Hematopoietic multipotent progenitor cell treated with erythropoietin and hydrocortisone succinate and interleukin-3 and kit ligand, for 17 days (in vitro differentiated cells): ENCODE measurements at regions not wholly inside any gene's neighbourhood (a gene's known extent, or its start where the extent isn't known, plus 50 kb on each side); places are given as distances from the start of the nearest gene placed in this dataset.

Source experiments
- DNase-seq: peaks from one replicate; pipeline ENCODE4 v3.0.0-alpha.2; 2015; ENCODE audit warnings: low spot score

DNA sequence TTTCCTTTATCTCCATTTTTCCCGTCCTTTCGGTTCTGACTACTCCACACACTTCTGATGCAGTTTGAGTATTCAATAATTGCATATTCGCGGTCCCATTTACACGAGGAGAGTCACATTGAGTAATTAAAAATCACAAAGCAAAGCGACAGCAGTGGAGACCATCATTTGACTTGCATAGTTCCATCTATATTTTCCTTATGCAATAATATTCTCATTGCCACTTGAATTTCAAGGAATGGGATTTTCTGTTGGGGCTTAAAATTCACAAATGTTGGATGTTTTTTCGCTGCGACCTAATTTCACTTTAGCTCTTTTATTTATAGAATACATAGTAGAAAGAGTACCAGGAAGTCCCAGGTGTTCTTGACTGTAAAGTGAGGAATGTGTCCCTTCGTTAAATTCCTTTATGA lies 186.8 kb downstream of the ZEB2 start:
- DNase-seq, result no peak

DNA sequence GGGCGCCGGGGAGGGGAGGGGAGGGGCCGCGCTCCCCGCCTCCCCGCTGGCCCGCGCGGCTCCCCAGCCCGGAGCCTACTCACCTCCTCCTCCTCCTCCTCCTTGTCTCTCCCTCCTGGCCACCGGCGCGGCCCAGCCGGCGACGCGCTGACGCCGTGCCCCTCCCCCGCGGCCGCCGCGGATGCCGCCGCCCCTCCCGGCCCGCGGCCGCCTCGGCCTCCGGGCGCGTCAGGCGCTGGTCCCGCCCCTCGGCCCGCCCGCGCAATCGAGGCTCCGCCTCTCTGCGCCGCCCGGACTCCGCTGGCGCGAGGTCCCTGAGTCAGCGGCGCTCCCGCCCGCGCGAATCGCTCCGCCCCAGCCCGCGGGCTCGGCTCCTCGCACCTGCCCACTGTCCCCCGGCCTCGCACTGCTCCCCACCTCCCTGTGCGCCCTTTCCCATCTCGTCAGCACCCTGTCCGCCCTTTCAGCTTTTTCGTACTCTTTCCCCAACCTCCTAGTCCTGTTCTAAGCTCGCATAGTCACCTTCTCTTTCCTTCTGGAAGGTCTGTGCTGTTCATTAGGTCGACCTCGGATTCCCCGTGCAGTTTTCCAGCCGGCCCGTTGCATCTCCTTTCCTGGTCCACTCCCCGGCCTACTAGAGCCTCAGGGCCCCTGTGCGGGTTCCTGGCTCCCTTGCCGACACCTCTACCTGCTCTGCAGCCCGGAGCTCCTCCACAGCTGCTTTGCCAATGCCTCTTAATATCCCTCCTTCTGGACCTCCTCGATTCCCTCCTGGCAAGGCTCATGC lies 187.4 kb downstream of the ZEB2 start:
- peak; percentile 92 for DNase-seq

DNA sequence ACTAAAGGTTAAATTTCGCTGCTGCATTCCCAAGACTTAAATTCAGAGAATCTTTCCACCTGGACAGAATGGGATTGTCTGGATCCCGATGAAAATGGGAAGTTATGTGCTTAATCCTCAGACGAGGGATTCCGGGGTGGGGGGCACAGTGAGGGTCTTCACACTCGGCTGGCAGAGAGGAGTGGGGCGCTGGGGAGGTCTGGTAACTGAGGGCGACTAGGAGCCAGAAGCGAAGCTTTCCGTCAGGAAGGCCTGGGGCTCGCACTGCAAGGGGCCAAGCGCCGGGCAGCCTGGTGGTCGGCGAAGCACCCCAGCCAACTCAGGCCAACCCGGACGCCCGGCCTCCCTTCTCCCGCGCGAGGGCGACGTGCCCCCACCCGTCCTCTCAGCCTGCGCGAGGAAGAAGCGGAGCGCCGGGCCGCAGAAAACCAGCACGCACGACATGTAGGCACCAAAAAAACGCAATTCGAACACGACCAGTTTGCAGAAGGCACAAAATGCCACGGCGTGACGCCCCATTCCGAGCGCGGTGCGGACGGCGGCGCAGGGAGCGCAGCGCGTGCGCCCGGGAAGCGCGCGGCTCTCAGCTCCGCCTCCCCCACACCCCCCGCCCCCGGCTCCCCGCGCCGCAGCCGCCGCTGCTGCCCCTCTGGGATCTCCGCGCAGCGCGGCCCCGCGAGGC lies 188.1 kb downstream of the ZEB2 start:
- DNase-seq, result no peak

DNA sequence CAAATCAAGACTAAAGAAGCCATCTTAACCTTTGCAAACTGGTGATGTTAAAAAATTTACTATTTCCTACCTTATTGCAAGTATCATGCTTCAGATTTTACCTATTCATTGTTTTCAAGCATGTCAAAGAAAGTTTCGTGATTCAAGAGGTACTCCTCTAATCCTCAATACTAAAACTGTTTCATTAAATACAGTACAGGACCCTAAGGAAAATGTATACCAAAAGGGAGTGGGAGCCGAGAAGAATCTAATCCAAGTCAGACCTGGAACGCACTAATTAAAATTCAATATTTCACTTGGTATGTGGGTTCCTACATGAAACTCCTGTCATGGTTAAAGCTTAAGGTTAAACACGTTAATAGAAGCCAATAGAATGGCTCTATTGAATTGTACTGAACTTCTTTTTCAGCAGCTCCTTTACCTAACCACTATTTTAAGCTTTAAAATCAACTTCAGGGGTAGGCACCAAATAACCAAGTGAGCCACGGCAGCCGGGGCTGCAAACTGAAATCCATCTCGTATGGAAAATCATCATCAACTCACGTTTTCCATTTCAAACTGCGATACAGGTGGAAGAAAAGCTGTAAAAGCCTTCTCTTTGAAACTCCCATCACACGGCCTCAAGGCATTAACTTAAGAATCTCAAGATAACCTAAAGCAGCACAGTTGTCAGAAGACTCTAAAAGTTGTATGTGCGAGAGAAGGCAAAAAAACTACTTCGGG lies 188.8 kb downstream of the ZEB2 start:
- peak; percentile 37 for DNase-seq

DNA sequence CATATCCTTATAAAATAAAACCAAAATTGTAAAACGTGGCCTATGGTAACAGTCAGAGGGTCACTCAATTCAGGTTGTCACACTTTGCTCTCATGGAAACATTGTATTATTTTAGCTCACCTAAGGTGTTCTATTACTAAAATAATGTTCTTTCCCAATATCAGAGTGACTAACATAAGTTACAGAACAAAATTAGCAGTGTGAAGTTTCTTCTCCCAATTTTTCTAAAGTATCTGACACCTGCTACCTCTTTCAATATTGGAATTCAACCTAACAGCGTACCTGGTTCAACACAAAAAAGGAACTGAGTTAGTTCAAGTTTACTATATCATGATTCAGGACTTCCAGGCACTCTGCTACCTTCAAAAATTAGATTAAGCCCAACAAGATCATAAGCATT lies 190.4 kb downstream of the ZEB2 start:
- no peak for DNase-seq

DNA sequence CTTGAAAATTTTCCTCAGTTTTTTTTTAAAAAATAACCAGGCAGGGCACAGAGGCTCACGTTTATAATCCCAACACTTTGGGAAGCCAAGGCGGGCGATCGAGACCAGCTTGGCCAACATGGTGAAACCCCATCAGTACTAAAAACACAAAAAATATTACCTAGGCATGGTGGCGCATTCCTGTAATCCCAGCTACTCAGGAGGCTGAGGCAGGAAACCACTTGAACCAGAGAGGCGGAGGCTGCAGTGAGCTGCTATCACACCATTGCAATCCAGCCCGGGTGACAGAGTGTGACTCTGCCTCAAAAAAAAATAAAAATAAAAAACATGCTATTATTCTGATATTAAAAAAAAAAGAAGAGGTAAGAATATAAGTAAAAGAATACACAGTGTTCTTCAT lies 191.0 kb downstream of the ZEB2 start:
- DNase-seq, result no peak

DNA sequence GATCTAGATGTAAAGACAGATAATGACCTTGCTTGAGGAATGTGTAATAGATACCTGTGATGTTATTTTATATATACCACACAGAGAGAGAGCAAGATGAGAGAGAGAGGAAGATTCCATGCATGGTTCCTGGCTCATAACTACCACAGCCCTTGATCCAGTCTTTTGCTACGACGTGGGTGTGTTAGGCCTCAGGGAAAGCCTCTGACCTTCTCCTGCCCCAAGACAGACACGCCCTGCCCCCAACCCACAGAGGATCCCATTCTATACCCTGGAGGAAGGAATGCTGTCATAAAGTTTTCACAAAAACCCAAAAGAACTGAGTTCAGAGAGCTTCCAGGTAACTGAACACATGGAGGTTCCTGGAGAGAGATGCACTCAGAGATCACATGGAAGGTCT lies 193.1 kb downstream of the ZEB2 start:
- DNase-seq, result no peak

DNA sequence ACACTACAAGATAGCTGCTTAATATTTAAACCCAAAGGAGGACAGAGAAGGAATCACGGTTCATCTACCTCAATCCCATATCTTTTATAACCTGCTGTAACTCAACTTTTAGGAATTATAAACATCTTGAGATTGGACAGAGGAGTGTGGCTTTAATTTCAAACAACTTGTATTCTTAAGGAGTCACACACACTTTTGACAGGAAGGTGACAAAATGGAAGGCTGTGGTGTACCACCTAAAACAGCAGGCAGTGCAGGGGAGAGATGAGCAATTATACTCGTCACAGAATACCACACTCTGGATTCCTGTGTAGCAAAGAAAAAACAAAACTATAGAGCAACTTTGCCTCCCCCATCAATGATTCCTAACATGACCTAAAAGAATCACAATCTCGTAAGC lies 194.8 kb downstream of the ZEB2 start:
- DNase-seq, result no peak

DNA sequence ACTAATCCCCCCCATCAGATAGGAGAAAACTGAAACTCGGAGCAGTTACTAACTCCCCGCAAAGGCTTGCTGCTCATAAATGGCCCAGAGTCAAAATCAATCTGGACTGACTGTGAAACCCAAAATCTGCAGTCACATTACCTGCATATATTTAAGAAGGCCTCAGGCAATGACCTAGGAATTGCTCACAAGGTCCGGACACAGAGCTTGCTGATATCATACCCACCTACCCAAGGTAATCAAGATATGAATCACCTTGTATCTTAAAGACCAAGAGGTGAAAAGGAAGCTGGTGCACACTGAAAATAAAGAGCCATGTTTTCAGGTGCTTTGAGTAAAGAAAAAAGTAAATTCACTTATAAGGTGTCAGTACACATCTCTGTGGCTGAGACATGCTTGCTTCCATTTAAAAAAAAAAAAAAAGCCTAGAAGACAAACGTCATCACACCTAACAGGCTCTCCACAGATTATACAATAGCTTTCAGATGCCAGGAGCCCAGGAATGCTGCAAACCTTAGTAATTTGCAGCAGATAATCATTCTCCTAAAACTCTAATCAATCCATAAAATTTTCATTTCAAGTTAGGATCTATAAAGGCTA lies 195.4 kb downstream of the ZEB2 start:
- no peak for DNase-seq

DNA sequence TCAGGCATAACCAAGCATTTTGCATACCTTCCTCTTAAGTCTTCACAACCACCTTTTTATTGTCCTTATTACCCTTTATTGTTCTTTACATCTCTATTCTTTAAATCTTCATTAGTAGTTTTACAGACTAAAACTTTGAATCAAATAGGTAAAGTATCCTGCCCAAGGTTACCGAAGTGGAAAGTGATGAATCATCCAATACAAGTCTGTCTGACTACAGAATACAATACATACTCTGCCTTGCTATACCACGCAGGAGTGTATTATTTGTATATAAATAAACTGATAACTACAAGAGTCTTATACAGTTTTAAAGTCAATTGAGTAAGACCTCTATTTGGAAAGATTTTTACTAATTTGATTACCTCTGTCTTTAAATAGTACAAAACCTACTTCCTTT lies 196.0 kb downstream of the ZEB2 start:
- DNase-seq, result no peak

DNA sequence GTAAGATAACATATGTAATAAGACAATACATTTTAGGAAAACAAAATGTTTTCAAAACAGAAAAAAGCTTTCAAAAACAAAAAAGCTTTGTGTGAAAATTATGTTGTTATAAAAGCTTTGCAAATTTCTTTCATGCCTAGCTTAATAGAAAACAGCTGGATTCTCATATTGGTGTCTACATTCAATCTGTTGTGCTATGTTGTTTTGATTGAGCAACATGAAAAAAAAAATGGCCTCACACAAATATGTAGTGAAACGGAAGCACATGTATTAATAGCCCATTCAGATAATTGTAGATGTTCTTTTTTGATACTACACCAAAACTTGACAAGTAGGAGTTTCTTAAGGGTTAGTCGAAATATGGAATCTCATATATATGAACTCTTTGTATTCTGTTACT lies 197.5 kb downstream of the ZEB2 start:
- DNase-seq, result no peak

DNA sequence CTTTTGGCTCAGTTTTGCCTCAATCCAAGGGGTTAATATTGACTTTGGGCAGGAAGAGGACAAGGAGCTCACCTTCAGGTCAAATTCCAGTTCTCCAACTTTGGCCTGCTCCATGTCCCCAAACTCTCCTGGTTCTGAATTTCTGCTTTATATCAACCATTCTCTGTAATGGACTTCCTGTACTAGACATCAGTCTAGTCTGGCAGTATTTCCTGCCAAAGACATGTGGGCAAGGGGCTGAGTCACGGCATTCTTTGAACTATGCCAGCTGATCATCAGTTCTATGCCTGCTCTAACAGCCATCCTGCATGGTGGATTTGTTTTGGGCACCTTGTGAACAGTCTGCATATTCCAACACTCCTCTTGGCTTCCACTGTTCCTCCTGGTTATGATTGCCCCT lies 199.4 kb downstream of the ZEB2 start:
- DNase-seq, result no peak

DNA sequence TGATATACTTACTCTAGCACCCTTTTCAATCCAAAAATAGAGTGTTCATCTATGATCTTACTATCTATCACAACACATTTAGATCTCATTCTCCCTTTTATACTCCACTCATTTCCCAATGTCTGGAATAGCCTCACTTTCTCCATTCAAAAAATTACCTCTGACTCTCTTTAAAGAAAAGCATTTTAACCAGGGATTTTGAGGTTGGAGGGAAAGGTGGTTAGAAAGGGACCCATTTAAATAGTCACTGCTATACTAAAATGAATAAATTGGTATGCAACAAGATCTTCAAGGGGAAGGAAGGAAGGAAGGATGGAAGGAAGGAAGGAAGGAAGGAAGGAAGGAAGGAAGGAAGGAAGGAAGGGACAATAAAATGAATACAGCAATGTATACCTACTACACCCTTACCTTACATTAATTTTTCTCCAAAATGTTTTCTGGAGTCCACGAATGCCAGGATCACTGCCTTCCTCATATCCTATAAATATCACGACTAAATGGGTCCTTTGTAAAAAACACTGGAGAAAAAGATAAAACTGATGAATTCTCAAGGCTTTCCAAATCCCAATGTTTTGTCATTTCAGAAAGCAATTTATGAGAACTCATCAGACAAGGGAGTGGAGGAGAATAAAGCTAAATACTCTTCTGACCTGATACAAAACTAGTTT lies 202.7 kb downstream of the ZEB2 start:
- no peak for DNase-seq

DNA sequence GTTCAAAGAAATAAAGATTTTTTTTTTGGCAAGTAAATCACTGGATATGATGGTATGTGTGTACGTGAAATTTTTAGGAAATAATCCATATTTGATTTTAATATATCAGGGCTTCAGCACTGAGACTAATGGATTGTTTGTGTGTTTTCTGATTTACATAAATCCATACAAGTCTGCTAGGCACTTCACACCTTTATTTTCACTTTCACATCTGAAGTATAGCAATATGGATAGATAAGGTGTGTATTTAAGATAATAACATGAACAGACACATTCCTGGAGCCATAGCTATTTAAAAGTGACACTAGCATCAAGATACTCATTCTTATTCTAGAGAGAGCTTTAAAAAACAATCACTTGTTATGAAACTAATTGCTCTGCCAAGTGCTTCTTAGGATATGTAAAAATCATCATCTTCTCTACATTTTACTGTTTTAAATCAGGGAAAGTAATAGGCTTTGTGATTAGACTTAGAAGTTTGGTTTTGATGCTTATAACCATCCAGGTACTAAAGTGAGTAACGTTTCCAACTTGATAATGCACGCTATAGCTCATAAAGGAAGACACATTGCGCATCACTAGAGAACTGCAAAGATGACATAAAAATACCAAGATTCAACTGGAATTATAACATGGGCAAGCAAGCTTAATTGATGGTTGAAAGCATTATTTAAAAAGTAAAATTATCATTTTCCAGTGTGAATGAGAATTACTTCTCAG lies 208.9 kb downstream of the ZEB2 start:
- DNase-seq, result no peak

DNA sequence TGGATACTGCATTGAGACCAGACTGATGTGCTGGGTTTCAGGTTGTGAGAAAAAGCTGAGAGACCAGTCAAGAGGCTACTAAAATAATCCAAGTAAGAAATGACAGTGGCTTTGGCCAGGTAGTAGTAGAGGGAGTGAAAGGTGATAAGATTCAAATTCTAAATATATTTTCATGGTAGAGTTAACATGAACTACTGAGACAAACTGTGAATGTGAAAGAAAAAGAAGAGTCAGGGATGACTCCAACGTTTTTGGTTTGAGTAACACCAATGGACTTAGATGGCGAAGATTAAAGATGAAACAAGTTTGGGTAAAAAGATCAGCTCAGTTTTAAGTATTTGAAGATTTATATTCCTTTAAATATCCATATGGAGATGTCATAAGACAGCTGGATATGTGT lies 209.4 kb downstream of the ZEB2 start:
- no peak for DNase-seq

DNA sequence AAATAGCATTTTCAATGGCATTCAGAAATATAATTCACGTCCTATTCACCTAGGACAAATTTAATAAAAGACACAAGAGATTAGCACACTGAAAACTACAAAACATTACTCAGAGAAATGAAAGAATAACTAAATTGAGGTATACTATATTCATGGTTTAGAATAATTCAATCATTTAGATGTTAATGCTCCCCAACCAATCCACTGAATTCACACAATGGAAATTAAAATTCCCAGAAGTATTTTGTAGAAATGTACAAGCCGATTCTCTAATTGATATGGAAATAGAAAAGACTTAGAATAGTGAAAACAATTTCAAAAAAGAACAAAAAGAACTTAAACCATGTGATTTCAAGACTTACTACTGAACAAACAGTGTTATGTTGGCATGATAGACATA lies 212.2 kb downstream of the ZEB2 start:
- DNase-seq, result no peak

DNA sequence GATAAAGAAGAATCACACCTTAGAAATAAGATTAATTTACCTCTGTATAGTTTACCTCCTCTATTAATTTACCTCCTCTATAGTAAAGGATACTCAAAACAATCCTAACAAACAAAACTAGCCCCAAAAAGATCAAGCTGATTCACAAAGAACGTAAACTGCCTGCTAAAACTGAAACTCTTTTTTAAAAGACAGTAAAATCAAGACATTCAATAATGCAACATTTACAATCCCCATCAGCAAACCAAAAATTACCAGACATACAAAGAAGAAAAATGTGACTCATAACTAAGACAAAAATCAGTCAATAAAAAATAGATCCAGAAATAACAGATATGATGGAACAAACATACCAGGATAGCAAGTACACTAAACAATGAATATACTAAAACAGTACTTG lies 215.7 kb downstream of the ZEB2 start:
- DNase-seq, result no peak

DNA sequence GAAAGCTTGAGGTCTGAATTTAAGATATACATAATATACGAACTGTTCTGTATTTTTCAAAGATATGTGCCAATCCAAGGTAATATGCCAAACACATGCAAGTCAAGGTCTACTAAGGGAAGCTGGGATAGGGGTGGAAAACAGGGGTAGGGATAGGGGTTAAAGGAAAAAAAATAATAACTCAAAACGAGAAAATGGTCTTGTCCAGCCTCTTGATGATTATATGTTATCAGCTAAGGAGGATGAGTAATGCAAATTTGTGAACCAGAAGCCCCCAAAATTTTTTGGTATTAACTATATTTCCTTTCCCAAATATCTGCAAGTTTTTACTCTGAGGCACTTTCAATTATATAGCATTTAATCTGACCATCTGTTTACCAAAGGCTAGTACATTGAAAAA lies 219.3 kb downstream of the ZEB2 start:
- no peak for DNase-seq

DNA sequence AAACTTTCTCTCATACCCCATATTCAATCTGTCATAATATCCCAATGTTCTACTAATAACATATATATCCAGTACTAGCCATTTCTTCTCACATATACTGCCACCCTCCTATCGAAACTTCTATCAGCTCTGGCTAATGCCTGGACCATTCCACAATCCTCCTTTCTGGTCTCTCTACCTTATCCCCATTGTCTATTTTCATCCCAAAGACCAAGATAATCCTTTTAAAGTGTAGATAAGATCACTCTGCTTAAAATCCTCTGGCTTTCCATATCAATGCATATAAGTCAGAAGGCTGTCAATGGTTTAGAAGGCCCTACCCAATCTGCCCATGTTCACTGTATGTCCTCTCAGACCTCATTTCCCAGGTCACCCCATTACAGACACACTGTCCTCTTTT lies 229.6 kb downstream of the ZEB2 start:
- no peak for DNase-seq

DNA sequence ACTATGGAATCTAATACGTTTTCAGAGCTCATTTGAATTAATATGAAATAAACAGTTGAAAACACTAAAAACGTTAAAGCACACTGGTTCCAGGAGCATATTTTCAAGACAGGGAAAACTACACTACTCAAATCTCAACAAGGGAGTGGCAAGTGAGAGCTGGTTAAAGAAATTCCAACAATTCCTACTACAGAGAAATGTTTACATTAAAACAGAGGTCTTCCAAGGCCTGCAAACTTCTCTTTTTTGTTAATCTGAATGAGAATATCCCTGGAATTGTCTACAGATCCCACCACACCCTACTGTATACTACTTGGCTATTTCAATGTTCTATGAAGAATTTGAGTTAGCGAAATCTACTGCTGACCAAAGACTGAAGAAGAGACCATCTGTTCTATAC lies 231.5 kb downstream of the ZEB2 start:
- no peak for DNase-seq

DNA sequence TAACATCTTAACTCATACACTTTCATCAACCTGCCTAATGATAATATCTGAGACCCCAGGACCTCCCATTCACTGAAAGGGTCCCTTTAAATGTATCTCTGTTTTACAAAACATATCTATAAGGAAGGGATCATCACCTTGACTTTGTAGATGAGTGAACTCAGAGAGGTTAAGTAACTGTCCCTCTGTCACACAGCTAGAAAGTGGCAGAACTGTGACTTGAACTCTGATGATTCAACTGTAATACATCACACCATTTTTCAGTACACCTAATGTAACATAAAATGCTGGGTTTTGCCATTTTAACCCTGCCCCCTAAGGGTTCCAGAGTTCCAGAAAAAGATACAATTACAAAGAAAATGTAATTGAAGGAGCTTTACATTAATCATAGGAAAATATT lies 234.6 kb downstream of the ZEB2 start:
- no peak for DNase-seq

DNA sequence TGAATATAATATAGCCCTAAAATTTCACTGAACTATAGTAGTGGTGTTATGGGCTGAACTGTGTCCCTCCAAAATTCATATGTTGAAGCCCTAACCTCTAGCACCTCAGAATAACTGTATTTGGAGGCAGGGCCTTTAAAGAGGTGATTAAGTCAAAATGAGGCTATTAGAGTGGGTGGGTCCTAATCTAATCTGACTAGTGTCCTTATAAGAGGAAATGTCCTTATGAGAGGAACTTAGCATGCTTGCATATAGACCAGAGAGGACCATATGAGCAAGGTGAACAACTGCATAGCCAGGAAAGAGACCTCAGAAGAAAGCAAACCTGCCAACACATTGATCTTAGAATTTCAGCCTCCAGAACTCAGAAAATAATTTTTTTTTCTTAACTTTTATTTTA lies 238.4 kb downstream of the ZEB2 start:
- DNase-seq, result no peak
